Muscle layer of colon (tissue), 2 donors: ENCODE measurements at regions not wholly inside any gene's neighbourhood (a gene's known extent, or its start where the extent isn't known, plus 50 kb on each side); places are given as distances from the start of the nearest gene placed in this dataset.

Experiments
- H3K27ac ChIP-seq: one replicate; pipeline ENCODE4 v1.7.0; 2013; ENCODE audit warnings: low read depth, mild to moderate bottlenecking, low read length, moderate library complexity
- H3K27me3 ChIP-seq, 2 donors: one replicate each; pipeline ENCODE4 v1.7.0; 2013; ENCODE audit warnings: low read length in 2 of 2, mild to moderate bottlenecking in 2 of 2; ENCODE audit not compliant: insufficient read depth in 2 of 2, control insufficient read depth in 1 of 2
- H3K36me3 ChIP-seq: one replicate; pipeline ENCODE4 v1.7.0; 2013; ENCODE audit warnings: mild to moderate bottlenecking, low read length; ENCODE audit not compliant: insufficient read depth
- H3K4me1 ChIP-seq: one replicate; pipeline ENCODE4 v1.7.0; 2013; ENCODE audit warnings: mild to moderate bottlenecking, low read length; ENCODE audit not compliant: insufficient read depth
- H3K4me3 ChIP-seq, 2 donors: one replicate each; pipeline ENCODE4 v1.7.0; 2013; ENCODE audit warnings: low read length in 2 of 2, low read depth in 1 of 2, mild to moderate bottlenecking in 1 of 2, moderate library complexity in 1 of 2
- H3K9ac ChIP-seq: one replicate; pipeline ENCODE4 v1.7.0; 2013; ENCODE audit warnings: low read length
- H3K9me3 ChIP-seq: one replicate; pipeline ENCODE4 v1.7.0; 2013; ENCODE audit warnings: mild to moderate bottlenecking, low read length
- donor health status: abdominal sarcoma.
- donor health status: Adenocarcinoma of cecum.

GRCh38 chr9:129357773-129358245 is 179.7 kb upstream of the IER5L start:
- peaks cover 9% of the 10 kb centered on the region for H3K9me3 ChIP-seq
- peaks cover 14% of the 10 kb centered on the region for H3K4me1 ChIP-seq
- H3K4me3 ChIP-seq: no peak overlapping the region
- no peak overlapping the region for H3K9ac ChIP-seq
- no peaks in the 10 kb centered on the region for H3K36me3 ChIP-seq
- H3K27ac ChIP-seq: no peak overlapping the region
- H3K27me3 ChIP-seq: no peaks in the 10 kb centered on the region

- H3K9ac ChIP-seq: no peak overlapping the region
- H3K9me3 ChIP-seq: peaks cover 9% of the 10 kb centered on the region
- no peak overlapping the region for H3K27ac ChIP-seq
- no peaks in the 10 kb centered on the region for H3K36me3 ChIP-seq
- no peak overlapping the region for H3K4me3 ChIP-seq
- no peaks in the 10 kb centered on the region for H3K27me3 ChIP-seq
- H3K4me1 ChIP-seq: peaks cover 19% of the 10 kb centered on the region
These were observed 179.1 kb upstream of the IER5L start for GRCh38 chr9:129356871-129357772.

- H3K4me1 ChIP-seq: peaks cover 19% of the 10 kb centered on the region
- H3K27me3 ChIP-seq: no peaks in the 10 kb centered on the region
- no peak overlapping the region for H3K9ac ChIP-seq
- no peak overlapping the region for H3K27ac ChIP-seq
- no peak overlapping the region for H3K4me3 ChIP-seq
- H3K36me3 ChIP-seq: no peaks in the 10 kb centered on the region
- H3K9me3 ChIP-seq: peaks cover 9% of the 10 kb centered on the region
These were observed 177.6 kb upstream of the IER5L start for GRCh38 chr9:129355631-129356030.

- no peaks in the 10 kb centered on the region for H3K27me3 ChIP-seq
- no peak overlapping the region for H3K27ac ChIP-seq
- H3K9me3 ChIP-seq: peaks cover 9% of the 10 kb centered on the region
- no peaks in the 10 kb centered on the region for H3K36me3 ChIP-seq
- H3K4me1 ChIP-seq: peaks cover 19% of the 10 kb centered on the region
- H3K9ac ChIP-seq: no peak overlapping the region
- H3K4me3 ChIP-seq: no peak overlapping the region
These were observed 176.4 kb upstream of the IER5L start for GRCh38 chr9:129354498-129354897.

- H3K27ac ChIP-seq: no peak overlapping the region
- no peaks in the 10 kb centered on the region for H3K36me3 ChIP-seq
- peaks cover 9% of the 10 kb centered on the region for H3K9me3 ChIP-seq
- no peaks in the 10 kb centered on the region for H3K27me3 ChIP-seq
- peaks cover 19% of the 10 kb centered on the region for H3K4me1 ChIP-seq
- H3K9ac ChIP-seq: no peak overlapping the region
- H3K4me3 ChIP-seq: no peak overlapping the region
These were observed 175.8 kb upstream of the IER5L start for GRCh38 chr9:129353697-129354336.

- peak overlapping the region; percentile 9 for H3K9ac ChIP-seq
- peak overlapping the region; percentile 38 to 64 for H3K4me3 ChIP-seq
- H3K9me3 ChIP-seq: peaks cover 9% of the 10 kb centered on the region
- H3K27me3 ChIP-seq: no peaks in the 10 kb centered on the region
- no peaks in the 10 kb centered on the region for H3K36me3 ChIP-seq
- H3K27ac ChIP-seq: peak overlapping the region; percentile 79
- peaks cover 19% of the 10 kb centered on the region for H3K4me1 ChIP-seq
These were observed 174.2 kb upstream of the IER5L start for GRCh38 chr9:129352146-129352865.

- Histone ChIP-seq H3K4me1 (peaks cover 19% of the 10 kb centered on the region), H3K36me3 (no peaks in the 10 kb centered on the region), H3K4me3 (peak overlapping the region; percentile 38 to 64), H3K9me3 (peaks cover 9% of the 10 kb centered on the region), H3K27me3 (no peaks in the 10 kb centered on the region), H3K9ac (no peak overlapping the region), H3K27ac (peak overlapping the region; percentile 24)
These were observed 173.6 kb upstream of the IER5L start for GRCh38 chr9:129351642-129352145.

- Histone ChIP-seq H3K4me1 (peaks cover 19% of the 10 kb centered on the region), H3K4me3 (no peak overlapping the region), H3K36me3 (no peaks in the 10 kb centered on the region), H3K27ac (peak overlapping the region; percentile 32), H3K27me3 (no peaks in the 10 kb centered on the region), H3K9me3 (peaks cover 8% of the 10 kb centered on the region), H3K9ac (no peak overlapping the region)
These were observed 173.1 kb upstream of the IER5L start for GRCh38 chr9:129351058-129351641.

GRCh38 chr9:129350143-129350935 is 172.3 kb upstream of the IER5L start:
- no peak overlapping the region for H3K4me3 ChIP-seq
- no peaks in the 10 kb centered on the region for H3K27me3 ChIP-seq
- no peaks in the 10 kb centered on the region for H3K36me3 ChIP-seq
- H3K9ac ChIP-seq: no peak overlapping the region
- H3K4me1 ChIP-seq: peaks cover 19% of the 10 kb centered on the region
- peak overlapping the region; percentile 32 for H3K27ac ChIP-seq
- H3K9me3 ChIP-seq: peaks cover under 1% of the 10 kb centered on the region

GRCh38 chr9:129349665-129349947 is 171.5 kb upstream of the IER5L start:
- Histone ChIP-seq H3K9me3 (no peaks in the 10 kb centered on the region), H3K27ac (no peak overlapping the region), H3K4me3 (no peak overlapping the region), H3K9ac (no peak overlapping the region), H3K36me3 (no peaks in the 10 kb centered on the region), H3K27me3 (no peaks in the 10 kb centered on the region), H3K4me1 (peaks cover 19% of the 10 kb centered on the region)
